ENCODE measurements at regions not wholly inside any gene's neighbourhood (a gene's known extent, or its start where the extent isn't known, plus 50 kb on each side); places are given as distances from the start of the nearest gene placed in this dataset.

DNA sequence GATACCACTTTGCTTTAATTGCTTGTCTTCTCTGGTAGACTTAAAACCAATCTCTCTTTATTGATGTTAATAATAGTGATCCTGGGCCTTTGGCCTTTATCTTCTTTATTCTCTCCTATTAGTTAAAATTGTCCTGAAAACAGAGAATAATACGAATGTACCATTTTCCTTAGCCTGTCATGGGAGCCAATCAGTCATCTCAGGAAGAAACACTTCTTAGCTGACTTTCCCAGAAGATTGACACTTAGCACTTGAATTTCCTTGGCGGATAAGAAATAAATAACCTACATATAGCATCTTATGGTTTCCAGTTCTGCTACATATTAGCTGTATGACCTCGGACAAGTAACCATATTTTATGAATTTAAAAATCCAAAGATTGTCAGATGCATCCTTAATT, 338.4 kb upstream of the SLC14A2 start:
- H3K4me1 ChIP-seq = no peaks in the 10 kb centered on the region
- WGBS = 94% methylated on average over 3 of the region's 3 CpGs
- H3K27ac ChIP-seq = no peak overlapping the region
- H3K4me3 ChIP-seq = no peak overlapping the region
- DNase-seq (ENCODE audit: low spot score in 2 of 2) = no peak
- no peaks in the 10 kb centered on the region for H3K27me3 ChIP-seq
- TF ChIP-seq EP300 (IDR thresholded peaks at IDR 0.05) = no peak
- H3K9me3 ChIP-seq = no peaks in the 10 kb centered on the region
- H3K36me3 ChIP-seq = no peaks in the 10 kb centered on the region

DNA sequence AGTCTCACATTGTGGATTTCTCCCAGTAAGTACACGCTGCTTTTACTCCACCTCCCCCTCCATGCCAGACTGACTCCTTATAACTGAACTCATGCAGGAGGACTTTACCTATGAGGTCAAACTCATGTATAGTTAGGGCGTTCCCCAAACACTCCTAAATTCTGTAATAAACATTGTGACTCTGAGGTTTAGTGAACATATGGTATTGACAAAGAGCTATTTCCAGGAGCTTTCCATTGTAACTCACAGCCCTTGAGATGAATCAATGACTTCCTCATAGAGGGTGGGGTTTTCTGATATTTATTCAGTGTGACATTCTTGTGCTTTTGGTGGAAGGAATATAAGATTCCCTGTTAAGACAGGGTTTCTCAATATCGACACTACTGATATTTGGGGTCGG, 337.4 kb upstream of the SLC14A2 start:
- Histone ChIP-seq H3K27me3 (no peaks in the 10 kb centered on the region), H3K4me3 (no peak overlapping the region), H3K4me1 (no peaks in the 10 kb centered on the region), H3K27ac (no peak overlapping the region), H3K36me3 (no peaks in the 10 kb centered on the region), H3K9me3 (no peaks in the 10 kb centered on the region)
- 97% methylated on average over 4 of the region's 4 CpGs for WGBS
- no peak for DNase-seq (ENCODE audit: low spot score in 2 of 2)
- no peak for TF ChIP-seq POLR2AphosphoS5 (IDR thresholded peaks at IDR 0.05)
- TF ChIP-seq POLR2A (IDR thresholded peaks at IDR 0.05) = no peak
- no peak for TF ChIP-seq EP300 (IDR thresholded peaks at IDR 0.05)
- TF ChIP-seq, protein P1, sequence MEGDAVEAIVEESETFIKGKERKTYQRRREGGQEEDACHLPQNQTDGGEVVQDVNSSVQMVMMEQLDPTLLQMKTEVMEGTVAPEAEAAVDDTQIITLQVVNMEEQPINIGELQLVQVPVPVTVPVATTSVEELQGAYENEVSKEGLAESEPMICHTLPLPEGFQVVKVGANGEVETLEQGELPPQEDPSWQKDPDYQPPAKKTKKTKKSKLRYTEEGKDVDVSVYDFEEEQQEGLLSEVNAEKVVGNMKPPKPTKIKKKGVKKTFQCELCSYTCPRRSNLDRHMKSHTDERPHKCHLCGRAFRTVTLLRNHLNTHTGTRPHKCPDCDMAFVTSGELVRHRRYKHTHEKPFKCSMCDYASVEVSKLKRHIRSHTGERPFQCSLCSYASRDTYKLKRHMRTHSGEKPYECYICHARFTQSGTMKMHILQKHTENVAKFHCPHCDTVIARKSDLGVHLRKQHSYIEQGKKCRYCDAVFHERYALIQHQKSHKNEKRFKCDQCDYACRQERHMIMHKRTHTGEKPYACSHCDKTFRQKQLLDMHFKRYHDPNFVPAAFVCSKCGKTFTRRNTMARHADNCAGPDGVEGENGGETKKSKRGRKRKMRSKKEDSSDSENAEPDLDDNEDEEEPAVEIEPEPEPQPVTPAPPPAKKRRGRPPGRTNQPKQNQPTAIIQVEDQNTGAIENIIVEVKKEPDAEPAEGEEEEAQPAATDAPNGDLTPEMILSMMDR (IDR thresholded peaks at IDR 0.05) = no peak

DNA sequence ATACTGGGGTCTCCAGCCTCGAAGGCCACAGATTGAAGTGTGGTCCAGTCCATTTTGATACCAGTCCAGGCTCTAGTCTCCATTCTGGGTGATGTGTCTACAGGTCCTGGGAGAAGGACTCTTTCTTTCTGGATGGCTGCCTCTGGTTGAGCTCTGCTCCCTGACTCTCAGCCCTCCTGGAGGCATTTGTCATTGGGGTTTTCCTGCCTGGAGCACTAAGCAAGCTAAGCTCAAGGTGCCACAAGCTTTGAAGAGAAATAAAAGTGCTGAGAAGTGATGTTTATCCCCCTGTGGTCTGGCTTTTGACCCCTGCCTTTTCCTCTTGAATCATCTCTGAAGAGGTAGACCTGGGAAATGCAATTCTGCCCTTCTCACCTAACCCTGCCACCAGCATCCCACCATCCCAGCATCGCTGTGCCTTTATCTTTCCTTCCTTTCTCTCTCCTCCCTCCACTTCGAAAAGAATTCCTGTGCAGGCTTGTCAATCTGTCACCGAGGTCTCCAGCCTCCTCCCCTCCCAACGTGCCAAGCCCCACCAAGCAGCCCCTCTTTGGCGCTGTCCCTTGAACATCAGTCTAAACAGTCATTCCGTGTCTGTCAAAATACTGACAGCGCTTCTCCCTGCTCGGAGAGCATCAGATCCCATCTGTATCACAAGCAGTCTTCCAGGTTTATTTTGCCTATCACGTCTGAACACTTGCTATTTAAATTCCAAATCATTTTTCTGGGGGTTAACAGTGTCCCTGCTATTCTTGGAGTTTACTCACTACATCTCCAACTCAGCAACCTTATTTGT, 334.6 kb upstream of the SLC14A2 start:
- 83% methylated on average over 10 of the region's 10 CpGs for WGBS
- H3K4me3 ChIP-seq = no peak overlapping the region
- no peak for DNase-seq (ENCODE audit: low spot score in 2 of 2)
- H3K9me3 ChIP-seq = no peaks in the 10 kb centered on the region
- no peaks in the 10 kb centered on the region for H3K36me3 ChIP-seq
- no peak overlapping the region for H3K27ac ChIP-seq
- H3K4me1 ChIP-seq = no peaks in the 10 kb centered on the region
- no peaks in the 10 kb centered on the region for H3K27me3 ChIP-seq
- TF ChIP-seq, protein P1 (IDR thresholded peaks at IDR 0.05) = no peak

DNA sequence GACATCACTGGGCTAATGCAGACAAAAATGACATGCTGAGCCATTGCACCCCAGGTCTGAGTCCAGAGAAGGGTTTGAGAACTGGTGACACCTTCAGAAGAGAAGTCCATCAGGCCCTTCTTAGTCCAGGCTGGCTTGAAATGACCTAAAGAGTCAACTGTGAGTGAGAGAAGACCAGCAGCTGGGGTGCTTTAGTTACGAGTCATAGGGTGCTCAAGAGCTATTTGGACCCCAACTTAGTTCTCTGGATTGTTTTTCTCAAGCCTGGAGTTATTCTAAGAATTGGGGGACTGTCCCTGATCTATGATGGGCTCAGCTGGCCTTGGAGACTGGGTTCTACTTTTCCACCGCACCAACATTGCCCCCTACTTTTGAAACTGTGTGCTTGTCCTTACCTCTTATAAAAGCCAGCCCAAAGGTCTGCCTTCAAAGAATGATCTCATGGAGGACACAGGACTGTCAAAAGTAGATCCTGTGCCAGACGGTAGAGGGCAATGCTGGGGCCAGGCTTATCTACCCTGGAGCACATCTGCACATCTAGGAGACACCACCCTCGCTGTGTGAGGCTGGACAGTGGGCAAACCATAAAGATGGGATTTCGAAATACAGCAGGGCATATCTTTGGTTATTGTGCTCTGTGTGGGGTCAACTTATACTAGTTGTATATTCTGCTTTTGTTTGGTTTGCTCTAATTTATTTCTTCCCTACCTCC, 333.0 kb upstream of the SLC14A2 start:
- H3K9me3 ChIP-seq = no peaks in the 10 kb centered on the region
- H3K4me3 ChIP-seq = no peak overlapping the region
- no peak for TF ChIP-seq EP300 (IDR thresholded peaks at IDR 0.05)
- no peak for TF ChIP-seq POLR2A (IDR thresholded peaks at IDR 0.05)
- TF ChIP-seq, protein P1 (IDR thresholded peaks at IDR 0.05) = no peak
- TF ChIP-seq POLR2AphosphoS5 (IDR thresholded peaks at IDR 0.05) = no peak
- no peaks in the 10 kb centered on the region for H3K36me3 ChIP-seq
- WGBS = 90% methylated on average over 5 of the region's 5 CpGs
- no peak for DNase-seq (ENCODE audit: low spot score in 2 of 2)
- no peaks in the 10 kb centered on the region for H3K4me1 ChIP-seq
- no peak overlapping the region for H3K27ac ChIP-seq
- H3K27me3 ChIP-seq = no peaks in the 10 kb centered on the region

DNA sequence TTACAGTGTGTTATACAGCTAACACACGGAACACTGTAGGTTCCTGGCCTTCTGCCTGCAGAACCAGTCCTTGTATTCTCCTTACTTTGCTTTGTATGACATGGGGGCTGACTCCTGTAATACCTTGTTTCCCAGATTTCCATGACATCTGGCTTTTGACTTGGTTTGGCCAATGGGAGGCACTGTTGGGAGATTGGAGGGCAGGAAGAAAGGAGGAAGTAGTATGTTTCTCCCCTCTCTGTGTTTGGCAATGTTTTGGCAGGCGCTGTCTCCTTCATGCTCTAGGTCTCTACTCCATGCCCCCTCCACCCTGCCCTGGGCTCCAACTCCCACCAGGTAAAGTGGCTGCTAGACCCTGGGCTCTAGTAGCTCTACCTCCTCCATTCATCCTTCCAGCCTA, 331.1 kb upstream of the SLC14A2 start:
- H3K9me3 ChIP-seq = no peaks in the 10 kb centered on the region
- 93% methylated on average over 2 of the region's 2 CpGs for WGBS
- no peak for DNase-seq (ENCODE audit: low spot score in 2 of 2)
- TF ChIP-seq POLR2A (IDR thresholded peaks at IDR 0.05) (no peak), POLR2AphosphoS5 (IDR thresholded peaks at IDR 0.05) (no peak), EP300 (IDR thresholded peaks at IDR 0.05) (no peak)
- TF ChIP-seq, protein P1 (IDR thresholded peaks at IDR 0.05) = no peak
- no peak overlapping the region for H3K4me3 ChIP-seq
- H3K36me3 ChIP-seq = no peaks in the 10 kb centered on the region
- no peak overlapping the region for H3K27ac ChIP-seq
- no peaks in the 10 kb centered on the region for H3K4me1 ChIP-seq
- no peaks in the 10 kb centered on the region for H3K27me3 ChIP-seq
